IMR-90 (cell line): ENCODE measurements at regions not wholly inside any gene's neighbourhood (a gene's known extent, or its start where the extent isn't known, plus 50 kb on each side); places are given as distances from the start of the nearest gene placed in this dataset.

Experiments used
- ATAC-seq: fragments of 200-7000 bp; cut with Tn5 transposase; 2 replicates; pipeline ENCODE4 v1.9.1; 2020; ENCODE audit warnings: low read depth, mild to moderate bottlenecking, moderate library complexity
- BruUV-seq: library from RNA; stranded (reverse); fragments of 400-500 nt; replicated peaks from 2 replicates; lab custom pipeline; 2021; lab: Mats Ljungman, UMichigan
- CTCF ChIA-PET: fragments of 300-600 bp; formaldehyde crosslinking; extraction: SDS; loops from one replicate; lab custom pipeline; 2021; ENCODE audit warnings: antibody characterized with exemption; lab: Yijun Ruan, JAX
- POLR2A ChIA-PET: fragments of 300-600 bp; sonication (Branson Sonifier 250); formaldehyde crosslinking; loops from one replicate; lab custom pipeline; 2022; ENCODE audit warnings: antibody characterized with exemption; ENCODE audit not compliant: unreplicated experiment; lab: Charles Lee
- DNase-seq: peaks from one replicate; pipeline ENCODE4 v3.0.0; 2013
- H2AFZ ChIP-seq: replicated peaks from 2 replicates; pipeline ENCODE3; 2013; ENCODE audit warnings: low read length, mild to moderate bottlenecking; ENCODE audit not compliant: poor library complexity
- H2AK5ac ChIP-seq: 2 replicates; pipeline ENCODE4 v1.6.1; 2013; ENCODE audit warnings: low read depth, low read length, inconsistent platforms
- H2AK9ac ChIP-seq: replicated peaks from 2 replicates; pipeline ENCODE3; 2013; ENCODE audit warnings: mild to moderate bottlenecking, low read depth, low read length, moderate library complexity; ENCODE audit not compliant: poor library complexity
- H2BK120ac ChIP-seq: 2 replicates; pipeline ENCODE4 v1.6.1; 2013; ENCODE audit warnings: low read depth, low read length, inconsistent platforms
- H2BK15ac ChIP-seq: 3 replicates; pipeline ENCODE4 v1.6.1; 2013; ENCODE audit warnings: low read depth, low read length, inconsistent platforms
- H2BK20ac ChIP-seq: 2 replicates; pipeline ENCODE4 v1.6.1; 2013; ENCODE audit warnings: low read depth, mild to moderate bottlenecking, inconsistent platforms, low read length, moderate library complexity
- H2BK5ac ChIP-seq: 2 replicates; pipeline ENCODE4 v1.6.1; 2013; ENCODE audit warnings: mild to moderate bottlenecking, low read depth, low read length, inconsistent platforms; ENCODE audit not compliant: poor library complexity, severe bottlenecking
- H3K14ac ChIP-seq: replicated peaks from 2 replicates; pipeline ENCODE4 v1.6.1; 2013; ENCODE audit warnings: low read depth, low read length, inconsistent platforms
- H3K18ac ChIP-seq: 2 replicates; pipeline ENCODE4 v1.6.1; 2013; ENCODE audit warnings: low read depth, low read length, control low read depth
- H3K23ac ChIP-seq: 2 replicates; pipeline ENCODE4 v1.6.1; 2013; ENCODE audit warnings: low read depth, low read length, inconsistent platforms
- H3K27ac ChIP-seq: 2 replicates; pipeline ENCODE4 v1.5.1; 2013; ENCODE audit warnings: mild to moderate bottlenecking, control low read depth, low read length; ENCODE audit not compliant: insufficient read depth
- H3K27me3 ChIP-seq: 2 replicates; pipeline ENCODE4 v1.6.1; 2013; ENCODE audit warnings: low read length; ENCODE audit not compliant: control insufficient read depth, insufficient read depth
- H3K36me3 ChIP-seq: 2 replicates; pipeline ENCODE4 v1.6.1; 2013; ENCODE audit warnings: low read length, mixed read lengths; ENCODE audit not compliant: control insufficient read depth, insufficient read depth
- H3K4ac ChIP-seq: 2 replicates; pipeline ENCODE4 v1.6.1; 2013; ENCODE audit warnings: low read depth, low read length, inconsistent platforms
- H3K4me1 ChIP-seq: 2 replicates; pipeline ENCODE4 v1.6.1; 2013; ENCODE audit warnings: low read length, mixed read lengths; ENCODE audit not compliant: control insufficient read depth, insufficient read depth
- H3K4me2 ChIP-seq: 2 replicates; pipeline ENCODE4 v1.6.1; 2013; ENCODE audit warnings: low read depth, mild to moderate bottlenecking, control low read depth, low read length, moderate library complexity
- H3K4me3 ChIP-seq: 2 replicates; pipeline ENCODE4 v1.5.1; 2013; ENCODE audit warnings: low read depth, mild to moderate bottlenecking, control low read depth, low read length, moderate library complexity; ENCODE audit not compliant: insufficient read depth
- H3K56ac ChIP-seq: 2 replicates; pipeline ENCODE4 v1.6.1; 2013; ENCODE audit warnings: low read length, inconsistent platforms; ENCODE audit not compliant: insufficient read depth; ENCODE audit errors: extremely low read depth
- H3K79me1 ChIP-seq, 2 experiments: 2 replicates each; pipeline ENCODE4 v1.6.1; 2013; ENCODE audit warnings: low read length in 2 of 2, inconsistent platforms in 1 of 2, low read depth in 1 of 2
- H3K9ac ChIP-seq: 2 replicates; pipeline ENCODE4 v1.6.1; 2013; ENCODE audit warnings: low read depth, low read length, control low read depth
- H3K9me1 ChIP-seq: 2 replicates; pipeline ENCODE4 v1.6.1; 2013; ENCODE audit warnings: low read length, inconsistent platforms; ENCODE audit not compliant: insufficient read depth
- H3K9me3 ChIP-seq: 2 replicates; pipeline ENCODE4 v1.6.1; 2013; ENCODE audit warnings: low read length; ENCODE audit not compliant: control insufficient read depth, insufficient read depth
- H4K20me1 ChIP-seq: 2 replicates; pipeline ENCODE4 v1.6.1; 2013; ENCODE audit warnings: low read length, inconsistent platforms; ENCODE audit not compliant: insufficient read depth
- H4K5ac ChIP-seq: 2 replicates; pipeline ENCODE4 v1.6.1; 2013; ENCODE audit warnings: mild to moderate bottlenecking, low read depth, low read length, control low read depth
- H4K8ac ChIP-seq, 2 experiments: 2 replicates each; pipeline ENCODE4 v1.6.1; 2013; ENCODE audit warnings: low read depth in 2 of 2, low read length in 2 of 2, control low read depth in 1 of 2, inconsistent platforms in 1 of 2
- H4K91ac ChIP-seq: 2 replicates; pipeline ENCODE4 v1.6.1; 2013; ENCODE audit warnings: low read depth, low read length, inconsistent platforms; ENCODE audit not compliant: insufficient read depth
- BHLHE40 ChIP-seq: fragments of 150-350 bp; IDR thresholded peaks from 2 replicates; pipeline ENCODE4 v1.6.1; 2016; ENCODE audit warnings: mild to moderate bottlenecking, low read depth, low read length
- CEBPB ChIP-seq: IDR thresholded peaks from 2 replicates; pipeline ENCODE4 v1.6.1; 2012; ENCODE audit warnings: low read depth, low read length, improper control_type of control experiment
- CHD1 ChIP-seq: IDR thresholded peaks from 2 replicates; pipeline ENCODE4 v1.6.1; 2012; ENCODE audit warnings: low read depth, low read length, improper control_type of control experiment
- FOS ChIP-seq: fragments of 150-350 bp; IDR thresholded peaks from 2 replicates; pipeline ENCODE4 v1.6.1; 2016; ENCODE audit warnings: low read depth, low read length
- MAFK ChIP-seq: IDR thresholded peaks from 2 replicates; pipeline ENCODE4 v1.6.1; 2012; ENCODE audit warnings: low read depth, low read length, improper control_type of control experiment
- MAZ ChIP-seq: IDR thresholded peaks from 2 replicates; pipeline ENCODE4 v1.6.1; 2012; ENCODE audit warnings: low read depth, mild to moderate bottlenecking, low read length, improper control_type of control experiment, moderate library complexity, borderline replicate concordance
- MXI1 ChIP-seq: IDR thresholded peaks from 2 replicates; pipeline ENCODE4 v1.6.1; 2012; ENCODE audit warnings: low read depth, mild to moderate bottlenecking, low read length, moderate library complexity, borderline replicate concordance
- NFE2L2 ChIP-seq: fragments of 150-350 bp; IDR thresholded peaks from 2 replicates; pipeline ENCODE4 v1.6.1; 2016; ENCODE audit warnings: low read depth, mild to moderate bottlenecking, low read length
- POLR2A ChIP-seq: IDR thresholded peaks from 2 replicates; pipeline ENCODE4 v1.6.1; 2012; ENCODE audit warnings: mild to moderate bottlenecking, low read depth, low read length
- RAD21 ChIP-seq: IDR thresholded peaks from 2 replicates; pipeline ENCODE4 v1.6.1; 2012; ENCODE audit warnings: low read length, improper control_type of control experiment
- RCOR1 ChIP-seq: IDR thresholded peaks from 2 replicates; pipeline ENCODE4 v1.6.1; 2012; ENCODE audit warnings: mild to moderate bottlenecking, low read length, improper control_type of control experiment; ENCODE audit not compliant: insufficient replicate concordance
- RFX5 ChIP-seq: IDR thresholded peaks from 2 replicates; pipeline ENCODE4 v1.8.0; 2012; ENCODE audit warnings: low read depth, mild to moderate bottlenecking, low read length, moderate library complexity
- SMC3 ChIP-seq: fragments of 150-350 bp; IDR thresholded peaks from 2 replicates; pipeline ENCODE4 v1.6.1; 2016; ENCODE audit warnings: low read depth, mild to moderate bottlenecking, antibody characterized with exemption, low read length, moderate library complexity
- USF2 ChIP-seq: fragments of 150-350 bp; IDR thresholded peaks from 2 replicates; pipeline ENCODE4 v1.6.1; 2017; ENCODE audit warnings: mild to moderate bottlenecking, antibody characterized with exemption, low read length, low read depth
- WGBS, 2 experiments: methylation state at CpG; one replicate each; pipeline versions ENCODE4 v1.1.5 to v1.1.7; 2013; ENCODE audit warnings: missing lambda C conversion rate in 2 of 2; ENCODE audit not compliant: insufficient read length in 1 of 2; ENCODE audit errors: extremely low coverage in 2 of 2; 5-methylcytosine and 5-hydroxymethylcytosine counted together
- dilution Hi-C: fragments of 300-500 bp; cut with HindIII; formaldehyde crosslinking; loops from one replicate; pipeline ENCODE4 v1.14.3; 2018; ENCODE audit warnings: low sequenced_read_pairs; ENCODE audit not compliant: unreplicated experiment
- in situ Hi-C: fragments of 300-500 bp; cut with MboI; formaldehyde crosslinking; loops from 3 replicates; pipeline ENCODE4 v1.14.3; 2019; ENCODE audit warnings: low sequenced_read_pairs, inconsistent platforms, mixed read lengths
- intact Hi-C: fragments of 100-400 bp; cut with micrococcal nuclease; formaldehyde crosslinking; loops from 2 replicates; pipeline ENCODE4 v1.10.0; 2022
- TF ChIP-seq, protein P1 (sequence below): fragments of 150-350 bp; IDR thresholded peaks from 2 replicates; pipeline ENCODE4 v1.6.1; 2016; ENCODE audit warnings: low read depth, mild to moderate bottlenecking, low read length, moderate library complexity, borderline replicate concordance
- TF ChIP-seq, protein P2 (sequence below): conservative IDR thresholded peaks from 2 replicates; pipeline ENCODE4 v1.5.1; 2012; ENCODE audit warnings: mild to moderate bottlenecking, low read depth, low read length, improper control_type of control experiment

DNA sequence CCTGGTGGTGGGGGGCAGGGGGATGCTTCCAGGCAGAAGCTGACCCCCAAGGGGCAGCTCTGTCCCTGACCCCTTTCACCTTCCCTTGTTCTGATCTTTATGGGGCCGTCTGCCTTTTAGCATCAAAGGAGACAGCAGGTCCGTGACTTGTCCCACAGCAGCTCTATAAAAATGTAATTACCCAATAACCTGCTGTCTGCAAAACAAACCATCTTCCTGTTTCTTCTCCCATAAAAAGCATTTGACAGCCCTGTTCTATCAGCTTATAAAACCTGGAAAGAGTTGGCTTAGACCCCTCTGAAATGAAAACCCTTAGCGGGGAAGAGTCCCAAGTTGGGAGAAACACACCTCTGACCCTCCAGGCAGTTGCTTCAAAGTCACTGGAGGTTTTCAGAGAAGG is 416.9 kb downstream of the MED13L start:
- Histone ChIP-seq H2AK9ac (no peak overlapping the region), H3K14ac (no peak overlapping the region), H3K4me3 (no peak overlapping the region), H3K4me1 (no peaks in the 10 kb centered on the region), H4K8ac (no peak overlapping the region), H3K79me1 (no peaks in the 10 kb centered on the region), H3K36me3 (no peaks in the 10 kb centered on the region), H3K56ac (no peak overlapping the region), H4K91ac (no peak overlapping the region), H2BK120ac (no peak overlapping the region), H3K18ac (no peak overlapping the region), H3K9ac (no peak overlapping the region), H4K5ac (no peak overlapping the region), H4K20me1 (no peaks in the 10 kb centered on the region), H3K9me3 (no peaks in the 10 kb centered on the region), H2AK5ac (no peak overlapping the region), H3K4me2 (no peak overlapping the region), H2AFZ (no peak overlapping the region), H3K9me1 (no peaks in the 10 kb centered on the region), H2BK15ac (no peak overlapping the region), H3K27ac (no peak overlapping the region), H3K23ac (no peak overlapping the region), H2BK20ac (no peak overlapping the region), H3K27me3 (peaks cover 9% of the 10 kb centered on the region), H3K4ac (no peak overlapping the region), H2BK5ac (no peak overlapping the region)
- dilution Hi-C loops = no loop called here
- POLR2A ChIA-PET = no interaction called here
- no peak for TF ChIP-seq NFE2L2
- no peak for TF ChIP-seq RCOR1
- TF ChIP-seq, protein P1, sequence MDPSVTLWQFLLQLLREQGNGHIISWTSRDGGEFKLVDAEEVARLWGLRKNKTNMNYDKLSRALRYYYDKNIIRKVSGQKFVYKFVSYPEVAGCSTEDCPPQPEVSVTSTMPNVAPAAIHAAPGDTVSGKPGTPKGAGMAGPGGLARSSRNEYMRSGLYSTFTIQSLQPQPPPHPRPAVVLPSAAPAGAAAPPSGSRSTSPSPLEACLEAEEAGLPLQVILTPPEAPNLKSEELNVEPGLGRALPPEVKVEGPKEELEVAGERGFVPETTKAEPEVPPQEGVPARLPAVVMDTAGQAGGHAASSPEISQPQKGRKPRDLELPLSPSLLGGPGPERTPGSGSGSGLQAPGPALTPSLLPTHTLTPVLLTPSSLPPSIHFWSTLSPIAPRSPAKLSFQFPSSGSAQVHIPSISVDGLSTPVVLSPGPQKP = no peak
- TF ChIP-seq USF2 = no peak
- TF ChIP-seq MAFK = no peak
- no peak for TF ChIP-seq CHD1
- TF ChIP-seq CEBPB = no peak
- TF ChIP-seq POLR2A = no peak
- TF ChIP-seq, protein P2, sequence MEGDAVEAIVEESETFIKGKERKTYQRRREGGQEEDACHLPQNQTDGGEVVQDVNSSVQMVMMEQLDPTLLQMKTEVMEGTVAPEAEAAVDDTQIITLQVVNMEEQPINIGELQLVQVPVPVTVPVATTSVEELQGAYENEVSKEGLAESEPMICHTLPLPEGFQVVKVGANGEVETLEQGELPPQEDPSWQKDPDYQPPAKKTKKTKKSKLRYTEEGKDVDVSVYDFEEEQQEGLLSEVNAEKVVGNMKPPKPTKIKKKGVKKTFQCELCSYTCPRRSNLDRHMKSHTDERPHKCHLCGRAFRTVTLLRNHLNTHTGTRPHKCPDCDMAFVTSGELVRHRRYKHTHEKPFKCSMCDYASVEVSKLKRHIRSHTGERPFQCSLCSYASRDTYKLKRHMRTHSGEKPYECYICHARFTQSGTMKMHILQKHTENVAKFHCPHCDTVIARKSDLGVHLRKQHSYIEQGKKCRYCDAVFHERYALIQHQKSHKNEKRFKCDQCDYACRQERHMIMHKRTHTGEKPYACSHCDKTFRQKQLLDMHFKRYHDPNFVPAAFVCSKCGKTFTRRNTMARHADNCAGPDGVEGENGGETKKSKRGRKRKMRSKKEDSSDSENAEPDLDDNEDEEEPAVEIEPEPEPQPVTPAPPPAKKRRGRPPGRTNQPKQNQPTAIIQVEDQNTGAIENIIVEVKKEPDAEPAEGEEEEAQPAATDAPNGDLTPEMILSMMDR = no peak
- no peak for TF ChIP-seq RFX5
- TF ChIP-seq SMC3 = no peak
- TF ChIP-seq BHLHE40 = no peak
- TF ChIP-seq MAZ = no peak
- no peak for TF ChIP-seq MXI1
- TF ChIP-seq RAD21 = no peak
- no peak for TF ChIP-seq FOS
- CTCF ChIA-PET = no interaction called here
- WGBS, 2 experiments = 0% methylated on average over 1 of the region's 3 CpGs; no CpG with 5 or more reads in 1 of the 2 experiments
- DNase-seq (no peak), ATAC-seq (no peak)
- BruUV-seq = no TSS peak
- intact Hi-C loops = no loop called here
- in situ Hi-C loops = no loop called here
